Coronary artery (tissue), 2 donors: ENCODE measurements at regions not wholly inside any gene's neighbourhood (a gene's known extent, or its start where the extent isn't known, plus 50 kb on each side); places are given as distances from the start of the nearest gene placed in this dataset.
A peak's percentile ranks its signal among the peaks of the same experiment; 100 is the strongest.

Experiments used
- DNase-seq: peaks from one replicate; pipeline ENCODE4 v3.0.0-alpha.2; 2017; ENCODE audit warnings: low spot score
- H3K27ac ChIP-seq, 2 donors: fragments of 200-600 bp; sonication (generic); one replicate each; pipeline ENCODE4 v1.5.1; 2016 to 2019
- H3K4me3 ChIP-seq: fragments of 200-600 bp; sonication (generic); 2 replicates; pipeline ENCODE4 v1.5.1; 2016; ENCODE audit warnings: mild to moderate bottlenecking, moderate library complexity
- TF ChIP-seq, protein P1 (sequence below): fragments of 200-600 bp; sonication (generic); IDR thresholded peaks from one replicate; pipeline ENCODE4 v1.5.1; 2019; ENCODE audit warnings: antibody characterized with exemption

DNA sequence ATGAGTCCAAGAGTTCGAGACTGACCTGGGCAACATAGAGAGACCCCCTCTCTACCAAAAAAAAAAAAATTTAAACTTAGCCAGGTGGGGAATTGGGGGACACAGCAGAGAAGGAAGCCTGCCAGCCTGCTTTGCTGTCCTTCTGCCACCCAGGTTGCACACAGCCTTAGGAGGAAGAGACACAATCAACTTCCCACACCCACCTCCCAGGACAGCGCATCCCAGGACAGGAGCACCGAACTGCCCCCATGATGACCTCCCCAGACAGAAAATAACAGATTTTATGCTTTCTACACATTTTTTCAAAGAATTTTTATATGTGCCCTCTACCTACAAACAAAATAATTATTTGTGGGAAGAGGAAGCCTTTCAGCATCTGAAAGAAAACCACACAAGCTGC, 126.0 kb upstream of the ZNF507 start:
- Histone ChIP-seq H3K27ac (no peak overlapping the region), H3K4me3 (no peak overlapping the region)
- TF ChIP-seq, protein P1, sequence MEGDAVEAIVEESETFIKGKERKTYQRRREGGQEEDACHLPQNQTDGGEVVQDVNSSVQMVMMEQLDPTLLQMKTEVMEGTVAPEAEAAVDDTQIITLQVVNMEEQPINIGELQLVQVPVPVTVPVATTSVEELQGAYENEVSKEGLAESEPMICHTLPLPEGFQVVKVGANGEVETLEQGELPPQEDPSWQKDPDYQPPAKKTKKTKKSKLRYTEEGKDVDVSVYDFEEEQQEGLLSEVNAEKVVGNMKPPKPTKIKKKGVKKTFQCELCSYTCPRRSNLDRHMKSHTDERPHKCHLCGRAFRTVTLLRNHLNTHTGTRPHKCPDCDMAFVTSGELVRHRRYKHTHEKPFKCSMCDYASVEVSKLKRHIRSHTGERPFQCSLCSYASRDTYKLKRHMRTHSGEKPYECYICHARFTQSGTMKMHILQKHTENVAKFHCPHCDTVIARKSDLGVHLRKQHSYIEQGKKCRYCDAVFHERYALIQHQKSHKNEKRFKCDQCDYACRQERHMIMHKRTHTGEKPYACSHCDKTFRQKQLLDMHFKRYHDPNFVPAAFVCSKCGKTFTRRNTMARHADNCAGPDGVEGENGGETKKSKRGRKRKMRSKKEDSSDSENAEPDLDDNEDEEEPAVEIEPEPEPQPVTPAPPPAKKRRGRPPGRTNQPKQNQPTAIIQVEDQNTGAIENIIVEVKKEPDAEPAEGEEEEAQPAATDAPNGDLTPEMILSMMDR: no peak
- DNase-seq: no peak

DNA sequence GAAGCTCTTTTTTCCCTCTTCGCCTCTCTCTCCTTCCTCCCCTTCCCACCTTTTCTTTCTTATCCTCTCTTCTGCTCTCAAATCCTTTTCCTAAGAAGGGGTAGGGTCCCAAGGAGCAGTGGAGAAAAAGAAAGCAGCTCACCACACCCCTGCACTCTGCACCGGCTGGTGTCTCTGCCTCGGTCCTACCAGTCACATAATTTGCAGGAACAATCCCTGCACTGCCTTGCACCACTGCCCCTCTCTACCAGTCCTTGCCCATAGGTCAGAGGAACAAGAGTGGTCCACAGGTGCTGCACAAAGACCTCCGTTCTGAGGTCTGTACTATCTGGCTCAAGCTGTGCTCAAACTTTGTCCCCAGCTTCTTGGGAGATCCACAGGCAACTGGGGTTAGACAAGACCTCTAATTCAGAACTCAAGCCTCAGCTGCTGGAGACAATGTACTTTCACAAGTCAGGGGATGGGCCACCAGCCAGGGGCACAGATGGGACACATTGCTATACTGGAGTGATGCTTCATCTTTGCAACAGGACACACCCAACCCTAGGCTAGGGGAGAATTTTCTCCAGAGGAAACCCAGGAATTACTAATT, 125.4 kb upstream of the ZNF507 start:
- no peak overlapping the region for H3K4me3 ChIP-seq
- TF ChIP-seq, protein P1: no peak
- no peak overlapping the region for H3K27ac ChIP-seq
- DNase-seq: peak; percentile 47

DNA sequence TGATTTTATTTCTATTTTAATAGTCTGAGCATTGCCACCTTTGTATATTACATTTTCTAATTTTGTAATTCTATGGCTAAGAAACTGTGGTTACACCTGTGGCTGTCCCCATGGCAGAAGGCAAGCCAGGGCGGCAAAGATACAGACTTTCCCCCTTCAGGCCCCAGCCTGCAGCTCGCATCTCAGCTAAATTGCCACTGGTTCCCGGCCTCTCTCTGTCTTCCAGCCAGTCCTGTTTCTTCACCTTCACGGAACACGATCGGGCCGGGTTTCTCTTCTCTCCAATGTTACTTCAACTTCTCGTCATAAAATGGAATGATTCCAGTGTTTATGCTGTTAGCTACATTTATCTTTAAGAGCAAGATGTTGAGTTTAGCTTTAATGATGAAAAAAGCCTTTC, 124.5 kb upstream of the ZNF507 start:
- H3K4me3 ChIP-seq: no peak overlapping the region
- TF ChIP-seq, protein P1: no peak
- H3K27ac ChIP-seq: no peak overlapping the region
- peak; percentile 56 for DNase-seq

DNA sequence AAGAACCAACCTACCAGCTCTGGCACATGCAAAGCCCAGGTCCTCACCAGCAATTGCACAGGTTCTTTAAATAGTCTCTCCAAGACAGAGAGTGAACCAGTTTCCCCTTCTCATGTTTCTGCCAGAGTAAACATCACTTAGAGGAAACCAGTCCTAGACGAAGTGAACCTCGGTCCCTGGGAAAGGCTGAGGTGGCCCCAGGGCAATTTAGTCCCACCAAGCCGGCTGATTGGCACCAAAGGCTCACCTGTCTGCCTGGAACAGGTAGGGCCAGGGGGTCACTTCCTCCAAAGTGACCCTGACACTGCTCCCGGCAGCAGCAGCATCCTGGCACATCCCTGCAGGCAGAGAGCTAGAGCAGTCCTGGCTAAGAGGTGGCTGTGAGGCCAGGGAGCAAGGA, 122.9 kb upstream of the ZNF507 start:
- H3K4me3 ChIP-seq: no peak overlapping the region
- no peak overlapping the region for H3K27ac ChIP-seq
- TF ChIP-seq, protein P1: no peak
- DNase-seq: no peak

DNA sequence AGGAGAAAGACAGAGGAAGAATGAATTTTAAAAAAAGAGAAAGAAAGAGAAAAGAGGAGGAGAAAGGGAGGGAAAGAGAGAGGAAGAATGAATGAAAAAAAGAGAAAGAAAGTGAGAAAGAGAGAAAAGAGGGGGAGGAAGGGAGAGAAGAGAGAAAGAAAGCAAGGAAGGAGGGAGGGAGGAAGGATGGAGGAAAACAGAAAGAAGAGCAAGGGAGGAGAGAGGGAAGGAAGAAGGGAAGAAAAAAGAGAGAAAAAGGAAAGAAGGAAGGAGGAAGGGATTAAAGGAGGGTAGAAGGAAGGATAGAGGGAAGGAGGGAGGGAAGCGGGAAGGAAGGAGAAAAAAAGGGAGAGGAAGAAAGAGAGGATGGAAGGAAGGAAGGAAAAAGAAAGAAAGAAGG, 122.3 kb upstream of the ZNF507 start:
- TF ChIP-seq, protein P1: no peak
- H3K27ac ChIP-seq: no peak overlapping the region

DNA sequence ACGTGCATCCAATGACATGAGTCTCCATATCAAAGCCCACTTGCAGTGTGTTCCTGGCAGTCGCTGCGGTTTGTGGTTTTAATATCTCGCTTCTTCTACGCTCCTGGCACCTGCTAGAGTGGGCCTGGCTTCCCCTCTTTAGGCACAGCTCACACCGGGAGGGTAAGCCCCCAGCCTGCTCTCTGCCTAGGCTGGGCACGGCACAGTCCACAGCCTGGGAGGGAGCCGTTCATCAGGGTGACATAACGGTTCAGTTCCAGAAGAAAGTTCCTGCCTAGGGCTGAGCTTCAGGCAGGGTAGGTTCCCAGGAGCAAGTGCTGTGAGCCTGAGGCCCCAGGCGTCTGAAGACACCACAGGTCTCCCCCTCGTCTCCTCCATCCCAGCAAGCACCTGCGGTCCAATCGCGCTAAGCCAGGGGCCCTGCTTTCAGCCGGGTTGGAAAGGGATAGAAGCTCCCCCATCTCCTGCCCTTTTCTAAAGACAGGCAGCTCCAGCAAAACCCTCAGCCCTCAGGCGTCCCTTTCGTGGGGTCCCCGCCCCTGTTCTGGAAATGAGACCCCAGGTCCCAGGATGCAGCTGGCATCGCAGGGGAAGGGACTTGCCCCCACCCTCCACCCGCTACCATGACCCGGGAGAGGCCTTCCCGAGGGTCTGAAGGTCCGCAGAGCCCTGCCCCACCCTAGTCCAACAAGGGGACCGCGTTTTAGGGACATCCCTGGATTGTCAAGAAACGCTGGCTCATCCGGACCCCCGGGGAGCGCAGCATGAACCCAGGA, 121.6 kb upstream of the ZNF507 start:
- H3K27ac ChIP-seq: no peak overlapping the region
- DNase-seq: no peak
- H3K4me3 ChIP-seq: peak overlapping the region; percentile 53
- TF ChIP-seq, protein P1: no peak

More for the DNA sequence above, 122.3 kb upstream of the ZNF507 start:
- no peak overlapping the region for H3K4me3 ChIP-seq
- DNase-seq: no peak
